ENCODE measurements at regions not wholly inside any gene's neighbourhood (a gene's known extent, or its start where the extent isn't known, plus 50 kb on each side); places are given as distances from the start of the nearest gene placed in this dataset.

DNA sequence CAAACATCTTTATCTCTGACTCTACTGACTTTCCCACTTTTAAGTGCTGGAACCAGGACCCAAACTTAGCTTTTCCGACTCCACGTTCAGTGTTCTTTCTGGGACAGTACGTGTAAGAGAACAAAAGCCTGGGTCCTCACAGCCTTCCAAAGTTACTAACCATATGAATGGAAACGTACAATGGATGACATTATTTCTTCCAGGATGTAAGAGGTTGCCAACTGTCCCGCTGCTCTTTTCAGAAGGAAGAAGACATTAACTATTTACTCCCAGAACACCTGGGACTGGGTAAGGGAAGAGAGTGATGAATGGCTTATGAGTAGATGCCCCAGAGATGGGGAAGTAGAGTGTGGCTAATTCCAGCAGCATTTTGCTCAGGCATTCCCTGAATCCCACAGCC, 114.7 kb downstream of the TRAPPC11 start:
- peaks cover 6% of the 10 kb centered on the region for H3K9me3 ChIP-seq (ENCODE audit: severe bottlenecking)
- TF ChIP-seq, protein P1, sequence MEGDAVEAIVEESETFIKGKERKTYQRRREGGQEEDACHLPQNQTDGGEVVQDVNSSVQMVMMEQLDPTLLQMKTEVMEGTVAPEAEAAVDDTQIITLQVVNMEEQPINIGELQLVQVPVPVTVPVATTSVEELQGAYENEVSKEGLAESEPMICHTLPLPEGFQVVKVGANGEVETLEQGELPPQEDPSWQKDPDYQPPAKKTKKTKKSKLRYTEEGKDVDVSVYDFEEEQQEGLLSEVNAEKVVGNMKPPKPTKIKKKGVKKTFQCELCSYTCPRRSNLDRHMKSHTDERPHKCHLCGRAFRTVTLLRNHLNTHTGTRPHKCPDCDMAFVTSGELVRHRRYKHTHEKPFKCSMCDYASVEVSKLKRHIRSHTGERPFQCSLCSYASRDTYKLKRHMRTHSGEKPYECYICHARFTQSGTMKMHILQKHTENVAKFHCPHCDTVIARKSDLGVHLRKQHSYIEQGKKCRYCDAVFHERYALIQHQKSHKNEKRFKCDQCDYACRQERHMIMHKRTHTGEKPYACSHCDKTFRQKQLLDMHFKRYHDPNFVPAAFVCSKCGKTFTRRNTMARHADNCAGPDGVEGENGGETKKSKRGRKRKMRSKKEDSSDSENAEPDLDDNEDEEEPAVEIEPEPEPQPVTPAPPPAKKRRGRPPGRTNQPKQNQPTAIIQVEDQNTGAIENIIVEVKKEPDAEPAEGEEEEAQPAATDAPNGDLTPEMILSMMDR (IDR thresholded peaks at IDR 0.05; ENCODE audit: low read depth, low read length): no peak
- no peaks in the 10 kb centered on the region for H3K36me3 ChIP-seq
- H3K27ac ChIP-seq: no peak overlapping the region
- no peaks in the 10 kb centered on the region for H3K27me3 ChIP-seq (ENCODE audit: insufficient read depth, low read depth, severe bottlenecking)
- no peak for DNase-seq
- H3K4me3 ChIP-seq (ENCODE audit: low read depth, low read length): no peak overlapping the region

DNA sequence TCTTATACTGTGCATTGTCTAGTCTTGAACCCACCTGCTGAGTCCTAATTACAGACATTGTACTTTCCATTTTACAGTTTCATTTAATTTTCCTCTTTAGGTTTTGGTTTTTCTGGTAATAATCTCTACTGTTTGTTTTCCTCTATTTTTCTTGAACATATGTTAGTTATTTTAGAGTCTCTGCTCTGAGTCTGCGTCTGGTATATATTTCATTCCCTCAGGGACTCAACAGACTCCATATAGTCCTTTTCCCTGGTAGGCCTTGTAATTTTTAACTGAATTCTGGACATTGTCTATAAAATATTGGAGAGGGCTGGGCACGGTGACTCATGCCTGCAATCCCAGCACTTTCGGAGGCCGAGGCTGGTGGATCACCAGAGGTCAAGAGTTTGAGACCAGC, 121.8 kb upstream of the STOX2 start:
- Histone ChIP-seq H3K9me3 (ENCODE audit: severe bottlenecking) (no peaks in the 10 kb centered on the region), H3K4me3 (ENCODE audit: low read depth, low read length) (no peak overlapping the region), H3K36me3 (no peaks in the 10 kb centered on the region), H3K27ac (no peak overlapping the region), H3K27me3 (ENCODE audit: insufficient read depth, low read depth, severe bottlenecking) (no peaks in the 10 kb centered on the region)
- TF ChIP-seq, protein P1 (IDR thresholded peaks at IDR 0.05; ENCODE audit: low read depth, low read length): no peak
- no peak for DNase-seq

- TF ChIP-seq, protein P1 (IDR thresholded peaks at IDR 0.05; ENCODE audit: low read depth, low read length): no peak
- no peak overlapping the region for H3K4me3 ChIP-seq (ENCODE audit: low read depth, low read length)
- no peak overlapping the region for H3K27ac ChIP-seq
- H3K36me3 ChIP-seq: no peaks in the 10 kb centered on the region
- no peaks in the 10 kb centered on the region for H3K9me3 ChIP-seq (ENCODE audit: severe bottlenecking)
- DNase-seq: no peak
- no peaks in the 10 kb centered on the region for H3K27me3 ChIP-seq (ENCODE audit: insufficient read depth, low read depth, severe bottlenecking)
These were observed 121.0 kb upstream of the STOX2 start for GRCh38 chr4:183783991-183784553.

DNA sequence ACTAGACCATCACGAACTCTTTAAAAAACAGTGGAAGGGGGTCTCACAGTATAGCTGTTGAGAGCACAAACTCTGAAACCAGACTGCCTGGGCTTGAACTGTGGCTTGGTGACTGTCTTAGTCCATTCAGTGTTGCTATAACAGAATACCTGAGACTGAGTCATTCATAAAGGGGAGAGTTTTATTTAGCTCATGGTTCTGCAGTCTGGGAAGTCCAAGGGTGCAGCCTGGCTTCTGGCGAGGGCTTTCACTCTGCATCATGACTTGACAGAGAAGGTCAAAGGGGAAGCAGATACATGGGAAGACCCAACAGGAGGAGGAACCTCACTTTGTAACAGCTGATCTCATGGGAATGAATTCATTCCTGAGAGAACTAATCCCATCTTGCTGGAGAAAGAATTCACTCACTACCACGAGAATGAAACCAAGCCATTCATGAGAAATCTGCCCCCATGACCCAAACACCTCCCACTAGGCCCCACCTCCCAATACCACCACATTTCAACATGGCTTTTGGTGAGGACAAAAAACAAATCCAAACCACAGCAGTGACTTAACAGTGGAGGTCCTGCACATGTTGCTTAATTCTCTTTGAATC, 116.7 kb upstream of the STOX2 start:
- H3K27ac ChIP-seq: no peak overlapping the region
- no peaks in the 10 kb centered on the region for H3K27me3 ChIP-seq (ENCODE audit: insufficient read depth, low read depth, severe bottlenecking)
- TF ChIP-seq, protein P1 (IDR thresholded peaks at IDR 0.05; ENCODE audit: low read depth, low read length): no peak
- H3K9me3 ChIP-seq (ENCODE audit: severe bottlenecking): peaks cover 10% of the 10 kb centered on the region
- no peaks in the 10 kb centered on the region for H3K36me3 ChIP-seq
- no peak overlapping the region for H3K4me3 ChIP-seq (ENCODE audit: low read depth, low read length)
- DNase-seq: no peak

DNA sequence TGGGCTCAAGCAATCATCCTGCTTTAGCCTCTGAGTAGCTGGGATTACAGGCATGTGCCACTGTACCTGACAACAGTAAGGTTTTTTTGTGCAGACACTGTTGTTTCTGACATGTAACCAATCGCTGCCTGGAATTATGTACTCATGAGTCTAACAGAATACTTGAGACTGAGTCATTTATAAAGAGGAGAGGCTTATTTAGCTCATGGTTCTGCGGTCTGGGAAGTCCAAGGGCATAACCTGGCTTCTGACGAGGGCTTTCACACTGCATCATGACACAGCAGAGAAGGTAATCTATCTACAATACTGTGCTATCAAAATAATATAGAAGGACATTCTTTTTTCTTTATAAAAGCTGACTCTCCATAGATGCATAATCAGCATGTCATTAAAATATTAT, 115.5 kb upstream of the STOX2 start:
- TF ChIP-seq, protein P1 (IDR thresholded peaks at IDR 0.05; ENCODE audit: low read depth, low read length): no peak
- DNase-seq: no peak

DNA sequence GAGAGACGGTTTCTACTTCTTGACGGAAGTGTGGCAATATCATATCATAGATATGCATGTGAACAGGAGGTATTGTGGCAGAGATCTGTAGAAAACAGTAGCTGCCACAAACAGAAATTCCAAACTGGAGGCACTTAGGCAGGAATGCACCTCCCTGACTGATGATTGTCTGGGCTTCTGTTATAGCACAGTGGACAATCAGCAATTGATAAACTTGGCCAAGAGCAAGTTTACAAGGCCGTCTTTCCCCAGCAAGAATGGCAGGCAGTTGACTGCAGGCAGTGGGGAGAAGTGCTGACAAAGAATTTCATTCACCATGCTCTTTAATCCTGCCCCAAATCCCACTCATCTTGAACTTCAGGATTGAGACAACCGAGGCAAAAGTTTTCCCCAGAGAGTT, 114.4 kb upstream of the STOX2 start:
- Histone ChIP-seq H3K36me3 (no peaks in the 10 kb centered on the region), H3K4me3 (ENCODE audit: low read depth, low read length) (no peak overlapping the region), H3K27ac (no peak overlapping the region), H3K9me3 (ENCODE audit: severe bottlenecking) (peaks cover 22% of the 10 kb centered on the region), H3K27me3 (ENCODE audit: insufficient read depth, low read depth, severe bottlenecking) (no peaks in the 10 kb centered on the region)
- TF ChIP-seq, protein P1 (IDR thresholded peaks at IDR 0.05; ENCODE audit: low read depth, low read length): no peak
- DNase-seq: no peak

More for the DNA sequence above, 115.5 kb upstream of the STOX2 start:
- Histone ChIP-seq H3K4me3 (ENCODE audit: low read depth, low read length) (no peak overlapping the region), H3K27ac (no peak overlapping the region), H3K9me3 (ENCODE audit: severe bottlenecking) (peaks cover 18% of the 10 kb centered on the region), H3K27me3 (ENCODE audit: insufficient read depth, low read depth, severe bottlenecking) (no peaks in the 10 kb centered on the region), H3K36me3 (no peaks in the 10 kb centered on the region)

Measured in WERI-Rb-1 (cell line).